T-cell (primary cell): ENCODE measurements at regions not wholly inside any gene's neighbourhood (a gene's known extent, or its start where the extent isn't known, plus 50 kb on each side); places are given as distances from the start of the nearest gene placed in this dataset.

Experiments
- ATAC-seq, 4 experiments: fragments of 200-7000 bp in 3 of 4; fragments of 150-1000 bp in 1 of 4; cut with Tn5 transposase; replicated peaks in 1 of 4; 1 replicate in 3 of 4; 2 replicates in 1 of 4; pipeline ENCODE4 v1.10.0; 2021; ENCODE audit warnings: moderate library complexity in 3 of 4, mild to moderate bottlenecking in 2 of 4, moderate number of reproducible peaks in 1 of 4
- CTCF ChIA-PET, 2 donors: fragments of 300-600 bp; sonication (Branson Sonifier 250); formaldehyde crosslinking; loops; one replicate each; lab custom pipeline; 2022; ENCODE audit warnings: antibody characterized with exemption in 2 of 2; lab: Charles Lee
- POLR2A ChIA-PET, 2 donors: fragments of 300-600 bp; sonication (Branson Sonifier 250); formaldehyde crosslinking; loops; one replicate each; lab custom pipeline; 2022; ENCODE audit warnings: antibody characterized with exemption in 2 of 2; lab: Charles Lee
- DNase-seq, 35 experiments: peaks; one replicate each; pipeline versions ENCODE4 v3.0.0 to v3.0.0-alpha.2; 2013 to 2023
- H3K27ac ChIP-seq: one replicate; pipeline ENCODE4 v1.5.1; 2013; ENCODE audit warnings: low read length
- H3K27me3 ChIP-seq, 2 experiments: replicated peaks in 1 of 2; 1 replicate in 1 of 2; 2 replicates in 1 of 2; pipeline versions ENCODE4 v1.6.1 to v1.7.0; 2013; ENCODE audit warnings: low read length in 1 of 2, mixed read lengths in 1 of 2; ENCODE audit not compliant: control insufficient read depth in 2 of 2, insufficient read depth in 2 of 2; ENCODE audit errors: extremely low read depth in 1 of 2
- H3K36me3 ChIP-seq, 2 donors: 1 replicate in 1 of 2; 2 replicates in 1 of 2; pipeline versions ENCODE4 v1.6.1 to v1.7.0; 2013; ENCODE audit warnings: low read length in 1 of 2; ENCODE audit not compliant: control insufficient read depth in 2 of 2, insufficient read depth in 1 of 2; ENCODE audit errors: extremely low read depth in 1 of 2
- H3K4me1 ChIP-seq, 2 experiments: 1 replicate in 1 of 2; 2 replicates in 1 of 2; pipeline versions ENCODE4 v1.6.1 to v1.7.0; 2013; ENCODE audit warnings: low read length in 2 of 2, mixed read lengths in 1 of 2; ENCODE audit not compliant: insufficient read depth in 2 of 2, control insufficient read depth in 1 of 2; ENCODE audit errors: extremely low read depth in 1 of 2
- H3K4me3 ChIP-seq, 2 donors: 1 replicate in 1 of 2; 2 replicates in 1 of 2; pipeline versions ENCODE4 v1.5.1 to v1.7.0; 2013; ENCODE audit warnings: mild to moderate bottlenecking in 2 of 2, low read length in 1 of 2, moderate library complexity in 1 of 2; ENCODE audit not compliant: control insufficient read depth in 1 of 2; ENCODE audit errors: extremely low read depth in 1 of 2
- H3K9me3 ChIP-seq: 2 replicates; pipeline ENCODE4 v1.7.0; 2013
- H3K27ac Mint-ChIP-seq, 2 donors: one replicate each; pipeline ENCODE4 v1.8.0; 2020 to 2021; ENCODE audit warnings: mild to moderate bottlenecking in 2 of 2, mixed read lengths in 2 of 2
- H3K27me3 Mint-ChIP-seq, 2 donors: one replicate each; pipeline ENCODE4 v1.8.0; 2021 to 2022; ENCODE audit warnings: mixed read lengths in 2 of 2
- H3K36me3 Mint-ChIP-seq: one replicate; pipeline ENCODE4 v1.8.0; 2021; ENCODE audit warnings: mixed read lengths
- H3K4me1 Mint-ChIP-seq, 3 donors: one replicate each; pipeline ENCODE4 v1.8.0; 2020 to 2022; ENCODE audit warnings: mixed read lengths in 3 of 3, mild to moderate bottlenecking in 1 of 3
- H3K4me3 Mint-ChIP-seq, 3 donors: one replicate each; pipeline ENCODE4 v1.8.0; 2020 to 2022; ENCODE audit warnings: mild to moderate bottlenecking in 3 of 3, mixed read lengths in 3 of 3, moderate library complexity in 3 of 3
- H3K9me3 Mint-ChIP-seq, 3 donors: one replicate each; pipeline ENCODE4 v1.8.0; 2020 to 2022; ENCODE audit warnings: mixed read lengths in 3 of 3
- WGBS: methylation state at CpG from one replicate; pipeline ENCODE4 v1.1.5; 2013; ENCODE audit warnings: missing lambda C conversion rate; ENCODE audit not compliant: insufficient coverage; 5-methylcytosine and 5-hydroxymethylcytosine counted together

- Mint-ChIP-seq H3K27ac (no peak overlapping the region), H3K4me3 (no peak overlapping the region), H3K36me3 (no peaks in the 10 kb centered on the region), H3K9me3 (no peaks in the 10 kb centered on the region), H3K4me1 (peaks cover 0 to 9% (median 0%) of the 10 kb centered on the region in 3 donors), H3K27me3 (no peaks in the 10 kb centered on the region)
- ATAC-seq (no peak), DNase-seq (no peak)
- H3K27ac ChIP-seq = no peak overlapping the region
- POLR2A ChIA-PET = no interaction called here
- no peak overlapping the region for H3K4me3 ChIP-seq
- no peaks in the 10 kb centered on the region for H3K27me3 ChIP-seq
- 100% methylated on average over 1 of the region's 1 CpG for WGBS
- H3K4me1 ChIP-seq = no peaks in the 10 kb centered on the region
- H3K36me3 ChIP-seq = no peaks in the 10 kb centered on the region
- no peaks in the 10 kb centered on the region for H3K9me3 ChIP-seq
- CTCF ChIA-PET = no interaction called here
Observed at GRCh38 chr3:152103257-152103656, 165.5 kb upstream of the MBNL1 start.

- H3K27ac Mint-ChIP-seq = no peak overlapping the region
- no peaks in the 10 kb centered on the region for H3K4me1 ChIP-seq
Observed at GRCh38 chr3:152104847-152105415, 163.8 kb upstream of the MBNL1 start.

DNA sequence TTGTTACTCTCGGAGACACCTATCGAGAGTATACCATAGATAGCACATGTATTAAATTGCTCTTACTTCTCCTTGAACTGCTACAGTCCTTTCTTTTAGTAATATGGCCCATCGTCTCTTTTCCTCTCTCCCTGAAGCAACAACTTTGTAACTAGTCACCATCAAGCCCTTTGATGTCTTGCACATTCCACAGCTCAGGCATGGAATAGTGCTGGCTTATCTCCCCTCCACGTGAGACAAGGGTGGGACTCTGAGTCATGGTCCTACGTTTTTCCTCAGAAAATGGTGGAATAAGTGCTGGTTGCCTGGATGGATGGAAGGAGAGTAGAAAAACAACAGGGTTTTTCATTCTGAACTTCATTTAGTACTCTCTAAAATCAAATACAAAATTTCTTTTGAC lies 163.3 kb upstream of the MBNL1 start:
- no peaks in the 10 kb centered on the region for H3K27me3 ChIP-seq
- ATAC-seq = no peak
- H3K9me3 ChIP-seq = no peaks in the 10 kb centered on the region
- ChIA-PET CTCF (interaction anchor here in 1 of 2 donors (1.4 kb wide), 1 partner anchor 367 kb away, joined by 4 read pairs; no protein-coding TSS in a partner anchor), POLR2A (no interaction called here)
- no peak for DNase-seq
- Mint-ChIP-seq H3K36me3 (no peaks in the 10 kb centered on the region), H3K27me3 (no peaks in the 10 kb centered on the region), H3K9me3 (no peaks in the 10 kb centered on the region), H3K4me3 (no peak overlapping the region), H3K27ac (no peak overlapping the region), H3K4me1 (peaks cover 0 to 6% (median 0%) of the 10 kb centered on the region in 3 donors)
- no peak overlapping the region for H3K27ac ChIP-seq
- H3K4me1 ChIP-seq = no peaks in the 10 kb centered on the region
- no peaks in the 10 kb centered on the region for H3K36me3 ChIP-seq
- no peak overlapping the region for H3K4me3 ChIP-seq
- WGBS = 95% methylated on average over 2 of the region's 5 CpGs

More at GRCh38 chr3:152104847-152105415, 163.8 kb upstream of the MBNL1 start:
- peaks cover 0 to 9% (median 0%) of the 10 kb centered on the region in 3 donors for H3K4me1 Mint-ChIP-seq
- no peaks in the 10 kb centered on the region for H3K27me3 Mint-ChIP-seq
- no peaks in the 10 kb centered on the region for H3K27me3 ChIP-seq
- ChIA-PET POLR2A (no interaction called here), CTCF (interaction anchor here in 1 of 2 donors (0.6 to 1.4 kb wide), 2 partner anchors 80 to 367 kb away, joined by 4 read pairs; no protein-coding TSS in a partner anchor)
- H3K36me3 ChIP-seq = no peaks in the 10 kb centered on the region
- DNase-seq = no peak
- no peaks in the 10 kb centered on the region for H3K9me3 Mint-ChIP-seq
- no peak overlapping the region for H3K4me3 ChIP-seq
- ATAC-seq = no peak
- H3K4me3 Mint-ChIP-seq = no peak overlapping the region
- no peaks in the 10 kb centered on the region for H3K36me3 Mint-ChIP-seq
- H3K27ac ChIP-seq = no peak overlapping the region
- H3K9me3 ChIP-seq = no peaks in the 10 kb centered on the region
- 80% methylated on average over 1 of the region's 3 CpGs for WGBS

DNA sequence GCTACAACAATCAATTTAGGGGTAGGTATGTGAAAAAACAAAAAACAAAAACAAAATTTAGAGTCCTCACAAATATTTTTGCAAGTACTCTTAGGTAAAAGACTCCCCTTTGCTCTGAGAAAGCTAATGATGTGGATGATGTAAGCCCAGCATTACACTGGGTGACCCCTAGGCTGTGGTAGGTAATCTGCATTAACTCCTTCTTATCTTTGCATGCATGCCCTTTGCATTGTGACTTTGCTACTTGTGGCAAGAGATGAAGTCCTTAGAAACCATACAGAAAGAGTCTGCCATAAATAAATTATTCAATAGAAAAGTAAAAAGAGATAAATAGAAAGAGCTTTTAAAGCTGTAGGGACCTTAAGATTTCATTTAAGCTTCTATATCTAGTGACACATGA lies 159.7 kb upstream of the MBNL1 start:
- H3K4me3 Mint-ChIP-seq = no peak overlapping the region
- no peaks in the 10 kb centered on the region for H3K27me3 Mint-ChIP-seq
- H3K4me3 ChIP-seq = no peak overlapping the region
- no peaks in the 10 kb centered on the region for H3K9me3 Mint-ChIP-seq
- no peaks in the 10 kb centered on the region for H3K27me3 ChIP-seq
- no peak overlapping the region for H3K27ac ChIP-seq
- no peak for DNase-seq
- no peaks in the 10 kb centered on the region for H3K36me3 ChIP-seq
- H3K9me3 ChIP-seq = no peaks in the 10 kb centered on the region
- POLR2A ChIA-PET = interaction anchor here in 1 of 2 donors (0.6 kb wide), 1 partner anchor 355 kb away, joined by 3 read pairs; no protein-coding TSS in a partner anchor
- H3K27ac Mint-ChIP-seq = no peak overlapping the region
- H3K4me1 ChIP-seq = no peaks in the 10 kb centered on the region
- H3K36me3 Mint-ChIP-seq = no peaks in the 10 kb centered on the region
- CTCF ChIA-PET = interaction anchor here (0.5 to 0.9 kb wide), 2 partner anchors 13 to 310 kb away, joined by 3 read pairs; no protein-coding TSS in a partner anchor
- no peak for ATAC-seq
- peaks cover 0 to 2% (median 0%) of the 10 kb centered on the region in 3 donors for H3K4me1 Mint-ChIP-seq

DNA sequence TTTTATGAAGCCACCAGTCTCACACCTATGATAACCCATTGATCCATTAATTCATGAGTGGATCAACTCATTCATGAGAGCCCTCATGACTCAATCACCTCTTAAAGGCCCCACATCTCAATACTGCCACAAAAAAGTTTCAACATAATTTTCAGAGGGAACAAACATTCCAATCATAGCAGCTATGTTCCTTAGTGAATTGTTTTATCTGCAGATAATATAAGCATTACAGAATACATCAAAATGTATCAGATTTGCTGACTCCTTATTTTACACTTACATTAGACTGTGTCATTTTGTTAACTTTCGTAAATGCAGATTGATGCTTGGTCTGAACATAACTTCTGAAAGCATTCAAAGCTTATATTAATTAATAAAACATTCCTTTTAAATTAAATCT lies 155.3 kb upstream of the MBNL1 start:
- DNase-seq (no peak), ATAC-seq (no peak)
- Mint-ChIP-seq H3K4me3 (no peak overlapping the region), H3K9me3 (peaks cover 0 to 3% (median 0%) of the 10 kb centered on the region in 3 donors), H3K27me3 (no peaks in the 10 kb centered on the region), H3K4me1 (no peaks in the 10 kb centered on the region), H3K36me3 (peaks cover 8% of the 10 kb centered on the region), H3K27ac (no peak overlapping the region)
- H3K4me1 ChIP-seq = no peaks in the 10 kb centered on the region
- H3K27ac ChIP-seq = no peak overlapping the region
- ChIA-PET POLR2A (no interaction called here), CTCF (interaction anchor here in 1 of 2 donors (0.6 kb wide), 1 partner anchor 1216 kb away, joined by 3 read pairs; no protein-coding TSS in a partner anchor)
- H3K9me3 ChIP-seq = no peaks in the 10 kb centered on the region
- H3K27me3 ChIP-seq = no peaks in the 10 kb centered on the region
- H3K4me3 ChIP-seq = no peak overlapping the region
- H3K36me3 ChIP-seq = no peaks in the 10 kb centered on the region
- WGBS = no CpG with 5 or more reads among the region's 1 CpG

- peaks cover 8% of the 10 kb centered on the region for H3K36me3 Mint-ChIP-seq
- ATAC-seq = no peak
- Histone ChIP-seq H3K9me3 (no peaks in the 10 kb centered on the region), H3K4me3 (no peak overlapping the region), H3K36me3 (no peaks in the 10 kb centered on the region), H3K27ac (no peak overlapping the region), H3K27me3 (no peaks in the 10 kb centered on the region), H3K4me1 (no peaks in the 10 kb centered on the region)
- no peak overlapping the region for H3K27ac Mint-ChIP-seq
- no peaks in the 10 kb centered on the region for H3K4me1 Mint-ChIP-seq
- peaks cover 0 to 4% (median 0%) of the 10 kb centered on the region in 3 donors for H3K9me3 Mint-ChIP-seq
- POLR2A ChIA-PET = no interaction called here
- CTCF ChIA-PET = no interaction called here
- no CpG with 5 or more reads among the region's 2 CpGs for WGBS
- no peaks in the 10 kb centered on the region for H3K27me3 Mint-ChIP-seq
- no peak overlapping the region for H3K4me3 Mint-ChIP-seq
- no peak for DNase-seq
Observed at GRCh38 chr3:152113992-152114651, 154.6 kb upstream of the MBNL1 start.
